ENCODE measurements at regions not wholly inside any gene's neighbourhood (a gene's known extent, or its start where the extent isn't known, plus 50 kb on each side); places are given as distances from the start of the nearest gene placed in this dataset.
"Not testable (repeated sequence)": the region's sequence is repeated elsewhere in the genome, so short reads cannot be mapped to it uniquely, and the experiment has no call there.

- no peak overlapping the region for H3K4me3 ChIP-seq (ENCODE audit: low read depth, low read length)
- TF ChIP-seq BCL11B (tag by site-specific recombination; IDR thresholded peaks at IDR 0.05; ENCODE audit: low read depth), result no peak
- TF ChIP-seq ZNF302 (tag by site-specific recombination; IDR thresholded peaks at IDR 0.05; ENCODE audit: low read depth), result no peak
- TF ChIP-seq KLF9 (tag by site-specific recombination; IDR thresholded peaks at IDR 0.05; ENCODE audit: low read depth), result no peak
- no peak for TF ChIP-seq ZBTB20 (tag by site-specific recombination; IDR thresholded peaks at IDR 0.05)
- TF ChIP-seq ZNF174 (tag by site-specific recombination; IDR thresholded peaks at IDR 0.05), result no peak
- TF ChIP-seq ZBTB17 (tag by site-specific recombination; IDR thresholded peaks at IDR 0.05), result no peak
- POLR2A ChIA-PET, result interaction anchor here (0.6 kb wide), 1 partner anchor 275 kb away, joined by 3 read pairs; no protein-coding TSS in a partner anchor
- H3K9me3 ChIP-seq (ENCODE audit: control insufficient read depth, insufficient read depth, low read depth, low read length), result no peaks in the 10 kb centered on the region
- H3K4me1 ChIP-seq (ENCODE audit: control insufficient read depth, insufficient read depth, low read length), result peaks cover 11% of the 10 kb centered on the region
- no peaks in the 10 kb centered on the region for H3K36me3 ChIP-seq (ENCODE audit: control insufficient read depth in 2 of 2, insufficient read depth in 1 of 2, low read length in 2 of 2)
- H3K27ac ChIP-seq (ENCODE audit: extremely low read depth, low read depth, low read length), result no peak overlapping the region
- CTCF ChIA-PET, result interaction anchor here (1.0 to 1.3 kb wide), 2 partner anchors 261 to 603 kb away, joined by 3 to 5 read pairs; no protein-coding TSS in a partner anchor
These were observed 449.5 kb upstream of the TRPC7 start for GRCh38 chr5:136814619-136815378.

- Histone ChIP-seq H3K27ac (ENCODE audit: extremely low read depth, low read depth, low read length) (0 out of 2 replicates have a peak overlapping the region, but pooled peaks have one; percentile 41), H3K4me1 (ENCODE audit: control insufficient read depth, insufficient read depth, low read length) (peaks cover 11% of the 10 kb centered on the region)
- H3K4me3 ChIP-seq (ENCODE audit: low read depth, low read length); CTCF ChIA-PET; POLR2A ChIA-PET; H3K36me3 ChIP-seq (ENCODE audit: control insufficient read depth in 2 of 2, insufficient read depth in 1 of 2, low read length in 2 of 2); H3K9me3 ChIP-seq (ENCODE audit: control insufficient read depth, insufficient read depth, low read depth, low read length): not testable (repeated sequence)
- peak; percentile 48 for TF ChIP-seq BCL6B (tag by site-specific recombination; IDR thresholded peaks at IDR 0.05)
- 0 out of 2 replicates have a peak, but pooled peaks have one; percentile 11 for TF ChIP-seq ZBTB1 (tag by site-specific recombination; IDR thresholded peaks at IDR 0.05)
- peak; percentile 52 for TF ChIP-seq ZXDB (tag by site-specific recombination; IDR thresholded peaks at IDR 0.05)
- TF ChIP-seq ZNF580 (tag by site-specific recombination; IDR thresholded peaks at IDR 0.05), result peak; percentile 75
- TF ChIP-seq BCL11A (tag by site-specific recombination; IDR thresholded peaks at IDR 0.05; ENCODE audit: low read depth), result peak; percentile 44; the same call in 1 of the 2 replicates
- TF ChIP-seq ZNF335 (tag by site-specific recombination; conservative IDR thresholded peaks at IDR 0.05), result 0 out of 2 replicates have a peak, but pooled peaks have one; percentile 19
- peak; percentile 84 for TF ChIP-seq OVOL3 (tag by site-specific recombination; IDR thresholded peaks at IDR 0.05)
- TF ChIP-seq ZEB2 (tag by site-specific recombination; IDR thresholded peaks at IDR 0.05), result peak; percentile 24; the same call in 1 of the 2 replicates
- peak; percentile 37; the same call in 1 of the 2 replicates for TF ChIP-seq INSM2 (tag by site-specific recombination; IDR thresholded peaks at IDR 0.05)
- peak; percentile 53; the same call in 1 of the 2 replicates for TF ChIP-seq TSHZ1 (tag by site-specific recombination; IDR thresholded peaks at IDR 0.05; ENCODE audit: borderline replicate concordance)
- peak; percentile 52; the same call in 1 of the 2 replicates for TF ChIP-seq KLF8 (tag by site-specific recombination; IDR thresholded peaks at IDR 0.05)
- TF ChIP-seq PRDM4 (tag by site-specific recombination; IDR thresholded peaks at IDR 0.05), result peak; percentile 47; the same call in 1 of the 2 replicates
- peak; percentile 84 for TF ChIP-seq ZNF558 (tag by site-specific recombination; IDR thresholded peaks at IDR 0.05)
- peak; percentile 69 for TF ChIP-seq OSR2 (tag by site-specific recombination; IDR thresholded peaks at IDR 0.05)
- TF ChIP-seq ZNF843 (tag by site-specific recombination; IDR thresholded peaks at IDR 0.05), result peak; percentile 83
- peak; percentile 45; the same call in 1 of the 2 replicates for TF ChIP-seq ZNF362 (tag by site-specific recombination; IDR thresholded peaks at IDR 0.05)
- TF ChIP-seq WT1 (tag by site-specific recombination; IDR thresholded peaks at IDR 0.05), result peak; percentile 76
- peak; percentile 89 for TF ChIP-seq FEZF1 (tag by site-specific recombination; IDR thresholded peaks at IDR 0.05)
These were observed 446.9 kb upstream of the TRPC7 start for GRCh38 chr5:136812270-136812669.

Data from HEK293 (cell line).